SK-N-SH (cell line): ENCODE measurements at regions not wholly inside any gene's neighbourhood (a gene's known extent, or its start where the extent isn't known, plus 50 kb on each side); places are given as distances from the start of the nearest gene placed in this dataset.

Experiments used
- CTCF ChIA-PET: fragments of 300-600, 350-600 bp; formaldehyde crosslinking; extraction: SDS; loops from one replicate; lab custom pipeline; 2021; lab: Yijun Ruan, JAX
- POLR2A ChIA-PET: fragments of 350-600 bp; sonication (Branson Sonifier 250); formaldehyde crosslinking; extraction: SDS; loops from one replicate; lab custom pipeline; 2020; ENCODE audit warnings: antibody characterized with exemption, inconsistent platforms; lab: Yijun Ruan, JAX
- DNase-seq: peaks from one replicate; pipeline ENCODE4 v3.0.0; 2012
- H2AFZ ChIP-seq: fragments of 200-600 bp; sonication (generic); 2 replicates; pipeline ENCODE4 v1.8.1; 2016; ENCODE audit warnings: antibody characterized with exemption, mild to moderate bottlenecking, low read depth
- H3F3A ChIP-seq: fragments of 200-600 bp; sonication (generic); replicated peaks from 2 replicates; pipeline ENCODE3; 2016; ENCODE audit warnings: antibody characterized with exemption, mild to moderate bottlenecking; ENCODE audit not compliant: insufficient read depth
- H3K27ac ChIP-seq, 2 experiments: fragments of 200-500 bp in 1 of 2; fragments of 200-600 bp in 1 of 2; sonication (Bioruptor generic) in 1 of 2; sonication (generic), shearing (Covaris generic) in 1 of 2; 2 replicates each; pipeline versions ENCODE4 v1.5.1 to v1.6.1; 2014 to 2016; ENCODE audit warnings: low read depth in 2 of 2, inconsistent platforms in 1 of 2, low read length in 1 of 2, mild to moderate bottlenecking in 1 of 2, mixed read lengths in 1 of 2
- H3K27me3 ChIP-seq: fragments of 200-600 bp; sonication (generic), shearing (Covaris generic); 2 replicates; pipeline ENCODE4 v1.6.1; 2016; ENCODE audit warnings: mixed run types; ENCODE audit not compliant: insufficient read depth
- H3K36me3 ChIP-seq, 2 experiments: fragments of 200-500 bp in 1 of 2; fragments of 200-600 bp in 1 of 2; sonication (Bioruptor generic) in 1 of 2; sonication (generic) in 1 of 2; replicated peaks in 1 of 2; 2 replicates each; pipeline versions ENCODE3 to v1.5.1; 2014 to 2016; ENCODE audit warnings: low read length in 1 of 2, mild to moderate bottlenecking in 1 of 2; ENCODE audit not compliant: insufficient read depth in 2 of 2, control insufficient read depth in 1 of 2
- H3K4me1 ChIP-seq, 2 experiments: fragments of 200-500 bp in 1 of 2; fragments of 200-600 bp in 1 of 2; sonication (Bioruptor generic) in 1 of 2; sonication (generic), shearing (Covaris generic) in 1 of 2; 2 replicates each; pipeline versions ENCODE4 v1.5.1 to v1.6.1; 2014 to 2016; ENCODE audit warnings: low read depth in 1 of 2, low read length in 1 of 2, mixed run types in 1 of 2; ENCODE audit not compliant: insufficient read depth in 2 of 2, control insufficient read depth in 1 of 2
- H3K4me2 ChIP-seq: fragments of 200-600 bp; sonication (generic), shearing (Covaris generic); 2 replicates; pipeline ENCODE4 v1.6.1; 2017; ENCODE audit warnings: mixed run types
- H3K4me3 ChIP-seq, 2 experiments: fragments of 200-500 bp in 1 of 2; fragments of 200-600 bp in 1 of 2; sonication (Bioruptor generic) in 1 of 2; sonication (generic), shearing (Covaris generic) in 1 of 2; 2 replicates each; pipeline versions ENCODE4 v1.5.1 to v1.8.1; 2014 to 2016; ENCODE audit warnings: low read depth in 2 of 2, inconsistent platforms in 1 of 2, low read length in 1 of 2, mild to moderate bottlenecking in 1 of 2, mixed read lengths in 1 of 2, moderate library complexity in 1 of 2
- H3K79me2 ChIP-seq: fragments of 200-600 bp; sonication (generic); 2 replicates; pipeline ENCODE4 v1.8.1; 2017; ENCODE audit warnings: mild to moderate bottlenecking; ENCODE audit not compliant: insufficient read depth
- H3K9ac ChIP-seq: fragments of 200-600 bp; sonication (generic); 2 replicates; pipeline ENCODE4 v1.6.1; 2017; ENCODE audit warnings: mixed run types
- H3K9me2 ChIP-seq: fragments of 200-600 bp; sonication (generic); 2 replicates; pipeline ENCODE4 v1.6.1; 2017; ENCODE audit warnings: mixed run types
- H3K9me3 ChIP-seq: fragments of 200-600 bp; sonication (generic); 2 replicates; pipeline ENCODE4 v1.6.1; 2017; ENCODE audit warnings: mixed run types, mild to moderate bottlenecking, moderate library complexity
- H4K20me1 ChIP-seq: fragments of 200-600 bp; sonication (generic); 2 replicates; pipeline ENCODE4 v1.6.1; 2017; ENCODE audit warnings: mild to moderate bottlenecking, mixed run types; ENCODE audit not compliant: insufficient read depth
- CHD2 ChIP-seq: fragments of 150-350 bp; IDR thresholded peaks from 2 replicates; pipeline ENCODE4 v1.6.1; 2018; ENCODE audit warnings: low read length; ENCODE audit not compliant: partially characterized antibody
- ELF1 ChIP-seq: IDR thresholded peaks from 2 replicates; pipeline ENCODE4 v1.4.0; 2012
- EZH2phosphoT487 ChIP-seq: fragments of 200-600 bp; sonication (generic); IDR thresholded peaks from 2 replicates; pipeline ENCODE4 v1.6.1; 2017; ENCODE audit warnings: low read depth, mixed run types, mild to moderate bottlenecking, antibody characterized with exemption, moderate library complexity, borderline replicate concordance
- FOXJ3 ChIP-seq: sonication (generic); formaldehyde crosslinking; IDR thresholded peaks from 2 replicates; pipeline ENCODE4 v1.5.1; 2020; ENCODE audit warnings: mild to moderate bottlenecking, missing genetic modification reagents
- GABPA ChIP-seq: IDR thresholded peaks from 2 replicates; pipeline ENCODE4 v1.4.0; 2012; ENCODE audit warnings: low read depth, mild to moderate bottlenecking
- GATA2 ChIP-seq: sonication (generic); formaldehyde crosslinking; IDR thresholded peaks from 2 replicates; pipeline ENCODE4 v1.5.0; 2020; ENCODE audit warnings: mild to moderate bottlenecking, missing genetic modification reagents
- JUND ChIP-seq: IDR thresholded peaks from 2 replicates; pipeline ENCODE4 v1.4.0; 2012
- MXI1 ChIP-seq: IDR thresholded peaks from 2 replicates; pipeline ENCODE4 v1.6.1; 2012; ENCODE audit warnings: mild to moderate bottlenecking, low read depth, low read length, improper control_type of control experiment
- NRF1 ChIP-seq: IDR thresholded peaks from 2 replicates; pipeline ENCODE4 v1.6.1; 2012; ENCODE audit warnings: low read depth, mild to moderate bottlenecking, low read length
- POLR2AphosphoS5 ChIP-seq: IDR thresholded peaks from 2 replicates; pipeline ENCODE4 v1.6.1; 2012; ENCODE audit warnings: low read depth, low read length
- RXRA ChIP-seq: IDR thresholded peaks from 2 replicates; pipeline ENCODE4 v1.4.0; 2012; ENCODE audit warnings: low read depth, mild to moderate bottlenecking, borderline replicate concordance
- TAF1 ChIP-seq: IDR thresholded peaks from 2 replicates; pipeline ENCODE4 v1.6.1; 2012; ENCODE audit warnings: low read depth, mild to moderate bottlenecking, low read length, moderate library complexity, borderline replicate concordance
- TCF12 ChIP-seq: IDR thresholded peaks from 2 replicates; pipeline ENCODE4 v1.4.0; 2012
- TEAD4 ChIP-seq: IDR thresholded peaks from 2 replicates; pipeline ENCODE4 v1.4.0; 2012; ENCODE audit warnings: mild to moderate bottlenecking, borderline replicate concordance; ENCODE audit not compliant: insufficient read depth
- YY1 ChIP-seq: IDR thresholded peaks from 2 replicates; pipeline ENCODE4 v1.4.0; 2012; ENCODE audit warnings: low read depth, mild to moderate bottlenecking
- WGBS: methylation state at CpG from one replicate; pipeline ENCODE4 v1.1.6; 2017; ENCODE audit warnings: low lambda C conversion rate; 5-methylcytosine and 5-hydroxymethylcytosine counted together
- TF ChIP-seq, protein P1 (sequence below): fragments of 150-350 bp; IDR thresholded peaks from 2 replicates; pipeline ENCODE4 v1.6.1; 2017; ENCODE audit warnings: antibody characterized with exemption, low read length, low read depth, borderline replicate concordance
- TF ChIP-seq, protein P2 (sequence below): IDR thresholded peaks from 2 replicates; pipeline ENCODE4 v1.4.0; 2012; ENCODE audit warnings: low read depth, borderline replicate concordance
- TF ChIP-seq, protein P3 (sequence below): IDR thresholded peaks from 2 replicates; pipeline ENCODE4 v1.4.0; 2012; ENCODE audit warnings: low read depth, borderline replicate concordance
- TF ChIP-seq, protein P4 (sequence below): IDR thresholded peaks from 2 replicates; pipeline ENCODE4 v1.6.1; 2012; ENCODE audit warnings: mild to moderate bottlenecking, low read depth, low read length, moderate library complexity

DNA sequence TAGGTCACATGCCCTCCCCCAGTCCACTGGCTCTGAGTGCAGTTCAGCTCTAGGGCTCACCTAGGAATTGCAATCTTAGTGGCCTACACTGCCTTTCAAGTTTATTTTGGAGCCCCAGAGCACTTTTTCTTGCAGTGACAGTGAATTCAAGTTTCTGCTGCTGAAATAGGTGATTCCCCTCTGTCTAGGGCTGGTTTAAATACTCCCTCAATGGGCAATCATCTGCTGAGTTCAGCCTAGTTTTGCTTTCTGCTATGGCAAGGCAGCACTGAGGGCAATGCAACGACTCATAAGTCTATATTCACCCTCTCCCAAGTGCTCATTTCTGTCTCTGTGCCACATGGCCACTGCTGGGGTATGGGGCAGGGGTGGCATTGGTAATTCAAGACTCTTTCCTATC lies 472.6 kb upstream of the RGS18 start:
- H2AFZ ChIP-seq = no peak overlapping the region
- POLR2A ChIA-PET = no interaction called here

More for the DNA sequence above, 472.6 kb upstream of the RGS18 start:
- H3K4me2 ChIP-seq = no peak overlapping the region
- H3K9ac ChIP-seq = no peak overlapping the region
- H3K4me3 ChIP-seq = no peak overlapping the region
- no peaks in the 10 kb centered on the region for H3K36me3 ChIP-seq
- no peaks in the 10 kb centered on the region for H3K27me3 ChIP-seq
- CTCF ChIA-PET = no interaction called here
- 0% methylated on average over 1 of the region's 1 CpG for WGBS
- DNase-seq = no peak
- no peak overlapping the region for H3K27ac ChIP-seq
- no peaks in the 10 kb centered on the region for H3K79me2 ChIP-seq
- H3F3A ChIP-seq = no peaks in the 10 kb centered on the region
- no peaks in the 10 kb centered on the region for H4K20me1 ChIP-seq
- no peak for TF ChIP-seq YY1
- TF ChIP-seq, protein P1, sequence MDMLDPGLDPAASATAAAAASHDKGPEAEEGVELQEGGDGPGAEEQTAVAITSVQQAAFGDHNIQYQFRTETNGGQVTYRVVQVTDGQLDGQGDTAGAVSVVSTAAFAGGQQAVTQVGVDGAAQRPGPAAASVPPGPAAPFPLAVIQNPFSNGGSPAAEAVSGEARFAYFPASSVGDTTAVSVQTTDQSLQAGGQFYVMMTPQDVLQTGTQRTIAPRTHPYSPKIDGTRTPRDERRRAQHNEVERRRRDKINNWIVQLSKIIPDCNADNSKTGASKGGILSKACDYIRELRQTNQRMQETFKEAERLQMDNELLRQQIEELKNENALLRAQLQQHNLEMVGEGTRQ = no peak
- no peak for TF ChIP-seq JUND
- no peak for TF ChIP-seq TCF12
- no peak for TF ChIP-seq TEAD4
- TF ChIP-seq, protein P2, sequence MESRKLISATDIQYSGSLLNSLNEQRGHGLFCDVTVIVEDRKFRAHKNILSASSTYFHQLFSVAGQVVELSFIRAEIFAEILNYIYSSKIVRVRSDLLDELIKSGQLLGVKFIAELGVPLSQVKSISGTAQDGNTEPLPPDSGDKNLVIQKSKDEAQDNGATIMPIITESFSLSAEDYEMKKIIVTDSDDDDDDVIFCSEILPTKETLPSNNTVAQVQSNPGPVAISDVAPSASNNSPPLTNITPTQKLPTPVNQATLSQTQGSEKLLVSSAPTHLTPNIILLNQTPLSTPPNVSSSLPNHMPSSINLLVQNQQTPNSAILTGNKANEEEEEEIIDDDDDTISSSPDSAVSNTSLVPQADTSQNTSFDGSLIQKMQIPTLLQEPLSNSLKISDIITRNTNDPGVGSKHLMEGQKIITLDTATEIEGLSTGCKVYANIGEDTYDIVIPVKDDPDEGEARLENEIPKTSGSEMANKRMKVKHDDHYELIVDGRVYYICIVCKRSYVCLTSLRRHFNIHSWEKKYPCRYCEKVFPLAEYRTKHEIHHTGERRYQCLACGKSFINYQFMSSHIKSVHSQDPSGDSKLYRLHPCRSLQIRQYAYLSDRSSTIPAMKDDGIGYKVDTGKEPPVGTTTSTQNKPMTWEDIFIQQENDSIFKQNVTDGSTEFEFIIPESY = no peak
- no peak for TF ChIP-seq TAF1
- TF ChIP-seq MXI1 = no peak
- TF ChIP-seq GABPA = no peak
- no peak for TF ChIP-seq EZH2phosphoT487
- TF ChIP-seq POLR2AphosphoS5 = no peak
- no peak for TF ChIP-seq NRF1
- no peak for TF ChIP-seq FOXJ3 (CRISPR knock-in tag)
- TF ChIP-seq, protein P3, sequence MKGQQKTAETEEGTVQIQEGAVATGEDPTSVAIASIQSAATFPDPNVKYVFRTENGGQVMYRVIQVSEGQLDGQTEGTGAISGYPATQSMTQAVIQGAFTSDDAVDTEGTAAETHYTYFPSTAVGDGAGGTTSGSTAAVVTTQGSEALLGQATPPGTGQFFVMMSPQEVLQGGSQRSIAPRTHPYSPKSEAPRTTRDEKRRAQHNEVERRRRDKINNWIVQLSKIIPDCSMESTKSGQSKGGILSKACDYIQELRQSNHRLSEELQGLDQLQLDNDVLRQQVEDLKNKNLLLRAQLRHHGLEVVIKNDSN = no peak
- no peak for TF ChIP-seq CHD2
- TF ChIP-seq ELF1 = no peak
- no peak for TF ChIP-seq GATA2 (CRISPR knock-in tag)
- TF ChIP-seq RXRA = no peak
- TF ChIP-seq, protein P4, sequence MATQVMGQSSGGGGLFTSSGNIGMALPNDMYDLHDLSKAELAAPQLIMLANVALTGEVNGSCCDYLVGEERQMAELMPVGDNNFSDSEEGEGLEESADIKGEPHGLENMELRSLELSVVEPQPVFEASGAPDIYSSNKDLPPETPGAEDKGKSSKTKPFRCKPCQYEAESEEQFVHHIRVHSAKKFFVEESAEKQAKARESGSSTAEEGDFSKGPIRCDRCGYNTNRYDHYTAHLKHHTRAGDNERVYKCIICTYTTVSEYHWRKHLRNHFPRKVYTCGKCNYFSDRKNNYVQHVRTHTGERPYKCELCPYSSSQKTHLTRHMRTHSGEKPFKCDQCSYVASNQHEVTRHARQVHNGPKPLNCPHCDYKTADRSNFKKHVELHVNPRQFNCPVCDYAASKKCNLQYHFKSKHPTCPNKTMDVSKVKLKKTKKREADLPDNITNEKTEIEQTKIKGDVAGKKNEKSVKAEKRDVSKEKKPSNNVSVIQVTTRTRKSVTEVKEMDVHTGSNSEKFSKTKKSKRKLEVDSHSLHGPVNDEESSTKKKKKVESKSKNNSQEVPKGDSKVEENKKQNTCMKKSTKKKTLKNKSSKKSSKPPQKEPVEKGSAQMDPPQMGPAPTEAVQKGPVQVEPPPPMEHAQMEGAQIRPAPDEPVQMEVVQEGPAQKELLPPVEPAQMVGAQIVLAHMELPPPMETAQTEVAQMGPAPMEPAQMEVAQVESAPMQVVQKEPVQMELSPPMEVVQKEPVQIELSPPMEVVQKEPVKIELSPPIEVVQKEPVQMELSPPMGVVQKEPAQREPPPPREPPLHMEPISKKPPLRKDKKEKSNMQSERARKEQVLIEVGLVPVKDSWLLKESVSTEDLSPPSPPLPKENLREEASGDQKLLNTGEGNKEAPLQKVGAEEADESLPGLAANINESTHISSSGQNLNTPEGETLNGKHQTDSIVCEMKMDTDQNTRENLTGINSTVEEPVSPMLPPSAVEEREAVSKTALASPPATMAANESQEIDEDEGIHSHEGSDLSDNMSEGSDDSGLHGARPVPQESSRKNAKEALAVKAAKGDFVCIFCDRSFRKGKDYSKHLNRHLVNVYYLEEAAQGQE = no peak
- H3K9me2 ChIP-seq = no peaks in the 10 kb centered on the region
- no peaks in the 10 kb centered on the region for H3K9me3 ChIP-seq
- H3K4me1 ChIP-seq = no peaks in the 10 kb centered on the region
